ENCODE measurements at regions not wholly inside any gene's neighbourhood (a gene's known extent, or its start where the extent isn't known, plus 50 kb on each side); places are given as distances from the start of the nearest gene placed in this dataset.

DNA sequence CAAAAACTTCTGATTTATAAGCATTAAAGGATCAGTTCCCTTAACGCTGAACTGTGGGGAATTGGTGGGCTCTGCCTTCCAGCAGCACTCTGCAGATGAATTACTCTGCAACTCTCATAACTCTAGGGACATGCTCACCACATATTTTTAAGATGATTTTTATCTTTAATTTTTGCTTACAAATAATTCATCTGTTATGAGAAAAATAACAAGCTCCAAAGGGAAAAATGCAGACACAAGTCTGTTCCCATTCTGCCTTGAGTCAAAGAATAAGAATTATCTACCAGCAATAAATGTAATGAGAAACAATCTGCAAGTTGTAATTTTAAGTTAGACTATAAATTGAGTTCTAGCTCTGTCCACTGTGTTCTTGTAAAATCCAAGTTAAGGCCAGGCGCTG is 133.1 kb upstream of the MDM1 start:
- Histone ChIP-seq H4K20me1 (ENCODE audit: low read depth, low read length) (no peaks in the 10 kb centered on the region), H3K4me3 (ENCODE audit: insufficient read depth, low read length, poor library complexity, severe bottlenecking) (no peak overlapping the region), H3K9me3 (ENCODE audit: insufficient read depth, low read length) (no peaks in the 10 kb centered on the region), H3K9me2 (replicated peaks; ENCODE audit: insufficient read depth, low read length) (no peaks in the 10 kb centered on the region), H3K79me2 (ENCODE audit: insufficient read depth, low read length) (no peaks in the 10 kb centered on the region), H3K9ac (ENCODE audit: low read length) (no peak overlapping the region), H3F3A (ENCODE audit: insufficient read depth) (no peaks in the 10 kb centered on the region), H3K27me3 (ENCODE audit: low read length) (no peaks in the 10 kb centered on the region), H3K4me2 (ENCODE audit: low read depth, low read length, poor library complexity, severe bottlenecking) (no peak overlapping the region), H3K36me3 (ENCODE audit: low read length) (no peaks in the 10 kb centered on the region), H2AFZ (ENCODE audit: low read depth, low read length, severe bottlenecking) (no peak overlapping the region), H3K27ac (ENCODE audit: low read depth, low read length) (no peak overlapping the region)
- TF ChIP-seq, protein P1, sequence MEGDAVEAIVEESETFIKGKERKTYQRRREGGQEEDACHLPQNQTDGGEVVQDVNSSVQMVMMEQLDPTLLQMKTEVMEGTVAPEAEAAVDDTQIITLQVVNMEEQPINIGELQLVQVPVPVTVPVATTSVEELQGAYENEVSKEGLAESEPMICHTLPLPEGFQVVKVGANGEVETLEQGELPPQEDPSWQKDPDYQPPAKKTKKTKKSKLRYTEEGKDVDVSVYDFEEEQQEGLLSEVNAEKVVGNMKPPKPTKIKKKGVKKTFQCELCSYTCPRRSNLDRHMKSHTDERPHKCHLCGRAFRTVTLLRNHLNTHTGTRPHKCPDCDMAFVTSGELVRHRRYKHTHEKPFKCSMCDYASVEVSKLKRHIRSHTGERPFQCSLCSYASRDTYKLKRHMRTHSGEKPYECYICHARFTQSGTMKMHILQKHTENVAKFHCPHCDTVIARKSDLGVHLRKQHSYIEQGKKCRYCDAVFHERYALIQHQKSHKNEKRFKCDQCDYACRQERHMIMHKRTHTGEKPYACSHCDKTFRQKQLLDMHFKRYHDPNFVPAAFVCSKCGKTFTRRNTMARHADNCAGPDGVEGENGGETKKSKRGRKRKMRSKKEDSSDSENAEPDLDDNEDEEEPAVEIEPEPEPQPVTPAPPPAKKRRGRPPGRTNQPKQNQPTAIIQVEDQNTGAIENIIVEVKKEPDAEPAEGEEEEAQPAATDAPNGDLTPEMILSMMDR (IDR thresholded peaks at IDR 0.05; ENCODE audit: insufficient read depth, low read length, poor library complexity, severe bottlenecking) = no peak
- no peak for TF ChIP-seq EZH2phosphoT487 (conservative IDR thresholded peaks at IDR 0.05; ENCODE audit: low read length)

DNA sequence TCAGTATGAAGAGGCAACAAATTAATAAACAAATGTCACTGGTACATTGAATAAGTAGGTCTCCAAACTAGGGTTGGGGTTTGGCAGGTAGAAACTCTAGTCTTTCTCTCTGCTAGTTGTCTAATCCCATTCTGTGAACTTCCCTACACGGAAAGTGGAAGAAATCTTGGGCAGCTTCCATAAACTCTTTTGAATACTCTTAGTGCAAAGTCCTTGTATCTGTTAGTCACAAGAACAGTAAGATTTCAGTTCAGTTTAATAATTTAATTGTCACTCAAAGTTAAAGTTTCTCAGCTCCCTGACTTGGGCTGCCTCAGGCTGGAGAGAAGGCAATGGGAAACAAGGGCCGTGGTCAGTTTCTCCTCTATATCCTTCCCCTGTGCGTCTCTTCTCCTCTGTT is 135.4 kb upstream of the MDM1 start:
- Histone ChIP-seq H3K4me2 (ENCODE audit: low read depth, low read length, poor library complexity, severe bottlenecking) (no peak overlapping the region), H3K27ac (ENCODE audit: low read depth, low read length) (no peak overlapping the region), H3K9ac (ENCODE audit: low read length) (no peak overlapping the region)

DNA sequence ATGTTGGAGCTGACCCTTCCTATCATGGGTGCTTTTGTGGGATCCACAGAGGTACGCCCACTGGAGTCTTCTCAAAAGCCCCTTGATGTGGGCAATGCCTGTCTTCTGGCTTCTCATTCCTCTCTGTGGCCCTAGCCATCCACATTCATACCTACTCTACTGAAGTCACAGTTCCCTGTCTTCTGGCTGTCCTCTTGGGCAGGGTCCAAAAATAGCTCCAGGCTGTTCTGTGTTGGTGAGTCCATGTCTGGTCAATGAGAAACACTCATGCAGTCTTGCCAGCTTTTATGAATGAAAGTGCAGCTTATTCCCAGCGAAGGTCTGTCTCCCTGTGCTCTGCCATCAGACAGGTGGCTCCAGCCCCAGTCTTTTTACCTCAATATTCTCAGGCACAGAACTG is 135.9 kb upstream of the MDM1 start:
- Histone ChIP-seq H3K27me3 (ENCODE audit: low read length) (no peaks in the 10 kb centered on the region), H2AFZ (ENCODE audit: low read depth, low read length, severe bottlenecking) (no peak overlapping the region), H3K9me3 (ENCODE audit: insufficient read depth, low read length) (no peaks in the 10 kb centered on the region), H3K4me2 (ENCODE audit: low read depth, low read length, poor library complexity, severe bottlenecking) (no peak overlapping the region), H3K36me3 (ENCODE audit: low read length) (no peaks in the 10 kb centered on the region), H3K27ac (ENCODE audit: low read depth, low read length) (no peak overlapping the region), H3K79me2 (ENCODE audit: insufficient read depth, low read length) (no peaks in the 10 kb centered on the region), H3K9me2 (replicated peaks; ENCODE audit: insufficient read depth, low read length) (no peaks in the 10 kb centered on the region), H4K20me1 (ENCODE audit: low read depth, low read length) (no peaks in the 10 kb centered on the region), H3F3A (ENCODE audit: insufficient read depth) (no peaks in the 10 kb centered on the region), H3K4me3 (ENCODE audit: insufficient read depth, low read length, poor library complexity, severe bottlenecking) (no peak overlapping the region), H3K9ac (ENCODE audit: low read length) (no peak overlapping the region)
- TF ChIP-seq EZH2phosphoT487 (conservative IDR thresholded peaks at IDR 0.05; ENCODE audit: low read length) = no peak
- TF ChIP-seq, protein P1 (IDR thresholded peaks at IDR 0.05; ENCODE audit: insufficient read depth, low read length, poor library complexity, severe bottlenecking) = no peak

More for the DNA sequence above, 135.4 kb upstream of the MDM1 start:
- H3K4me3 ChIP-seq (ENCODE audit: insufficient read depth, low read length, poor library complexity, severe bottlenecking) = no peak overlapping the region
- TF ChIP-seq EZH2phosphoT487 (conservative IDR thresholded peaks at IDR 0.05; ENCODE audit: low read length) = no peak
- TF ChIP-seq, protein P1 (IDR thresholded peaks at IDR 0.05; ENCODE audit: insufficient read depth, low read length, poor library complexity, severe bottlenecking) = no peak
- H2AFZ ChIP-seq (ENCODE audit: low read depth, low read length, severe bottlenecking) = no peak overlapping the region
- no peaks in the 10 kb centered on the region for H3K27me3 ChIP-seq (ENCODE audit: low read length)
- no peaks in the 10 kb centered on the region for H3F3A ChIP-seq (ENCODE audit: insufficient read depth)
- no peaks in the 10 kb centered on the region for H3K79me2 ChIP-seq (ENCODE audit: insufficient read depth, low read length)
- no peaks in the 10 kb centered on the region for H3K9me3 ChIP-seq (ENCODE audit: insufficient read depth, low read length)
- no peaks in the 10 kb centered on the region for H3K36me3 ChIP-seq (ENCODE audit: low read length)
- H4K20me1 ChIP-seq (ENCODE audit: low read depth, low read length) = no peaks in the 10 kb centered on the region
- no peaks in the 10 kb centered on the region for H3K9me2 ChIP-seq (replicated peaks; ENCODE audit: insufficient read depth, low read length)
